SK-N-SH treated with all-trans-retinoic acid at 6 μM for 48 hours (cell line): ENCODE measurements at regions not wholly inside any gene's neighbourhood (a gene's known extent, or its start where the extent isn't known, plus 50 kb on each side); places are given as distances from the start of the nearest gene placed in this dataset.

Experiments used
- ATAC-seq: fragments of 200-7000 bp; cut with Tn5 transposase; 3 replicates; pipeline ENCODE4 v1.9.1; 2020; ENCODE audit warnings: mild to moderate bottlenecking, moderate library complexity
- ARNTL ChIP-seq: fragments of 450-650 bp; formaldehyde crosslinking; IDR thresholded peaks from 2 replicates; pipeline ENCODE4 v1.5.0; 2020; ENCODE audit warnings: low read depth, mild to moderate bottlenecking, moderate library complexity, borderline replicate concordance
- BACH2 ChIP-seq: fragments of 250-450 bp; sonication (Bioruptor Pico); IDR thresholded peaks from 2 replicates; pipeline ENCODE4 v1.9.0; 2021; ENCODE audit warnings: mild to moderate bottlenecking, borderline replicate concordance
- CSDC2 ChIP-seq: fragments of 250-450 bp; sonication (Bioruptor Pico); IDR thresholded peaks from 2 replicates; pipeline ENCODE4 v1.5.0; 2020; ENCODE audit warnings: mild to moderate bottlenecking, moderate library complexity
- GLIS3 ChIP-seq: fragments of 250-450 bp; sonication (Bioruptor Pico); IDR thresholded peaks from 2 replicates; pipeline ENCODE4 v1.5.0; 2020; ENCODE audit warnings: mild to moderate bottlenecking, moderate library complexity
- ISL1 ChIP-seq: fragments of 250-450 bp; sonication (Bioruptor Pico); IDR thresholded peaks from 2 replicates; pipeline ENCODE4 v2.1.2; 2022; ENCODE audit warnings: mild to moderate bottlenecking, moderate library complexity
- OSR1 ChIP-seq: fragments of 250-450 bp; sonication (Bioruptor Pico); IDR thresholded peaks from 2 replicates; pipeline ENCODE4 v1.8.0; 2022; ENCODE audit warnings: moderate library complexity, mild to moderate bottlenecking, inconsistent platforms
- PPARA ChIP-seq: fragments of 250-450 bp; sonication (Bioruptor Pico); IDR thresholded peaks from 2 replicates; pipeline ENCODE4 v1.5.0; 2020; ENCODE audit warnings: mild to moderate bottlenecking, borderline replicate concordance
- SNAI2 ChIP-seq: fragments of 250-450 bp; sonication (Bioruptor Pico); IDR thresholded peaks from 2 replicates; pipeline ENCODE4 v1.5.0; 2020; ENCODE audit warnings: mild to moderate bottlenecking, moderate library complexity
- TCF4 ChIP-seq: fragments of 250-450 bp; sonication (Bioruptor Pico); IDR thresholded peaks from 2 replicates; pipeline ENCODE4 v1.8.0; 2021; ENCODE audit warnings: mild to moderate bottlenecking, moderate library complexity, borderline replicate concordance
- TOX ChIP-seq: fragments of 250-450 bp; sonication (Bioruptor Pico); IDR thresholded peaks from 2 replicates; pipeline ENCODE4 v1.8.0; 2021; ENCODE audit warnings: mild to moderate bottlenecking, moderate library complexity, borderline replicate concordance
- ZC3H10 ChIP-seq: fragments of 250-450 bp; sonication (Bioruptor Pico); IDR thresholded peaks from 2 replicates; pipeline ENCODE4 v1.5.1; 2021; ENCODE audit warnings: mild to moderate bottlenecking, moderate library complexity
- ZFP3 ChIP-seq: fragments of 250-450 bp; sonication (Bioruptor Pico); IDR thresholded peaks from 2 replicates; pipeline ENCODE4 v1.5.0; 2020; ENCODE audit warnings: mild to moderate bottlenecking, moderate library complexity
- ZNF565 ChIP-seq: fragments of 450-650 bp; formaldehyde crosslinking; conservative IDR thresholded peaks from 2 replicates; pipeline ENCODE4 v1.5.0; 2020; ENCODE audit warnings: low read depth, mild to moderate bottlenecking, moderate library complexity
- ZNF70 ChIP-seq: fragments of 450-650 bp; formaldehyde crosslinking; IDR thresholded peaks from 2 replicates; pipeline ENCODE4 v1.5.0; 2020; ENCODE audit warnings: mild to moderate bottlenecking, moderate library complexity
- ZNF8 ChIP-seq: fragments of 450-650 bp; formaldehyde crosslinking; IDR thresholded peaks from 2 replicates; pipeline ENCODE4 v1.5.0; 2020; ENCODE audit warnings: mild to moderate bottlenecking, moderate library complexity
- TF ChIP-seq, protein P1 (sequence below): fragments of 250-450 bp; sonication (Bioruptor Pico); IDR thresholded peaks from 2 replicates; pipeline ENCODE4 v1.5.1; 2020; ENCODE audit warnings: low read depth, mild to moderate bottlenecking, moderate library complexity
- TF ChIP-seq, protein P2 (sequence below): fragments of 250-450 bp; sonication (Bioruptor Pico); IDR thresholded peaks from 2 replicates; pipeline ENCODE4 v1.5.0; 2020; ENCODE audit warnings: mild to moderate bottlenecking, moderate library complexity
- TF ChIP-seq, protein P3 (sequence below): fragments of 250-450 bp; sonication (Bioruptor Pico); IDR thresholded peaks from 2 replicates; pipeline ENCODE4 v1.5.1; 2021; ENCODE audit warnings: mild to moderate bottlenecking, moderate library complexity
- TF ChIP-seq, protein P4 (sequence below): fragments of 250-450 bp; sonication (Bioruptor Pico); IDR thresholded peaks from 2 replicates; pipeline ENCODE4 v1.8.0; 2021; ENCODE audit warnings: low read depth, mild to moderate bottlenecking, moderate library complexity, borderline replicate concordance
- TF ChIP-seq, protein P5 (sequence below): fragments of 250-450 bp; sonication (Bioruptor Pico); IDR thresholded peaks from 2 replicates; pipeline ENCODE4 v1.8.0; 2020; ENCODE audit warnings: mild to moderate bottlenecking, moderate library complexity, borderline replicate concordance

DNA sequence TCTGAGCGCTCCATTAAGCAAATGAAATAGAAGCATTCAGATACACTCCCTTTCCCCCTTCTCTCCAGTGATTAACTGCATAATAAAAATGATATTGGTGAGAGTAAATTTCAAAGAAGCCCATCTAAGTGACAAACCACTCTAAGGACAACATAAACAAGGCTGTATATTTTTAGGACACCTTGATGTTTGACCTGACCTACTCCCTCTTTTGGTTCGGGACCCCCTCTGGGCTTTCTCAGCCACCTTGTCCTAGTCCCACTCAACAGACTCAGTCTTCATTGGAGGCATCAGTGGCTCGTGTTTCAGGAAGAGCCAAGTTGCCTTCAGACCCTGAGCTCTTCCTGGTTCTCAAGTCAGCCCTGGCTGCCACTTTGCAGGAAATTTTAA, 182.3 kb upstream of the NCAM1 start:
- no peak for ATAC-seq
- TF ChIP-seq, protein P1, sequence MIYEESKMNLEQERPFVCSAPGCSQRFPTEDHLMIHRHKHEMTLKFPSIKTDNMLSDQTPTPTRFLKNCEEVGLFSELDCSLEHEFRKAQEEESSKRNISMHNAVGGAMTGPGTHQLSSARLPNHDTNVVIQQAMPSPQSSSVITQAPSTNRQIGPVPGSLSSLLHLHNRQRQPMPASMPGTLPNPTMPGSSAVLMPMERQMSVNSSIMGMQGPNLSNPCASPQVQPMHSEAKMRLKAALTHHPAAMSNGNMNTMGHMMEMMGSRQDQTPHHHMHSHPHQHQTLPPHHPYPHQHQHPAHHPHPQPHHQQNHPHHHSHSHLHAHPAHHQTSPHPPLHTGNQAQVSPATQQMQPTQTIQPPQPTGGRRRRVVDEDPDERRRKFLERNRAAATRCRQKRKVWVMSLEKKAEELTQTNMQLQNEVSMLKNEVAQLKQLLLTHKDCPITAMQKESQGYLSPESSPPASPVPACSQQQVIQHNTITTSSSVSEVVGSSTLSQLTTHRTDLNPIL, result no peak
- TF ChIP-seq, protein P2, sequence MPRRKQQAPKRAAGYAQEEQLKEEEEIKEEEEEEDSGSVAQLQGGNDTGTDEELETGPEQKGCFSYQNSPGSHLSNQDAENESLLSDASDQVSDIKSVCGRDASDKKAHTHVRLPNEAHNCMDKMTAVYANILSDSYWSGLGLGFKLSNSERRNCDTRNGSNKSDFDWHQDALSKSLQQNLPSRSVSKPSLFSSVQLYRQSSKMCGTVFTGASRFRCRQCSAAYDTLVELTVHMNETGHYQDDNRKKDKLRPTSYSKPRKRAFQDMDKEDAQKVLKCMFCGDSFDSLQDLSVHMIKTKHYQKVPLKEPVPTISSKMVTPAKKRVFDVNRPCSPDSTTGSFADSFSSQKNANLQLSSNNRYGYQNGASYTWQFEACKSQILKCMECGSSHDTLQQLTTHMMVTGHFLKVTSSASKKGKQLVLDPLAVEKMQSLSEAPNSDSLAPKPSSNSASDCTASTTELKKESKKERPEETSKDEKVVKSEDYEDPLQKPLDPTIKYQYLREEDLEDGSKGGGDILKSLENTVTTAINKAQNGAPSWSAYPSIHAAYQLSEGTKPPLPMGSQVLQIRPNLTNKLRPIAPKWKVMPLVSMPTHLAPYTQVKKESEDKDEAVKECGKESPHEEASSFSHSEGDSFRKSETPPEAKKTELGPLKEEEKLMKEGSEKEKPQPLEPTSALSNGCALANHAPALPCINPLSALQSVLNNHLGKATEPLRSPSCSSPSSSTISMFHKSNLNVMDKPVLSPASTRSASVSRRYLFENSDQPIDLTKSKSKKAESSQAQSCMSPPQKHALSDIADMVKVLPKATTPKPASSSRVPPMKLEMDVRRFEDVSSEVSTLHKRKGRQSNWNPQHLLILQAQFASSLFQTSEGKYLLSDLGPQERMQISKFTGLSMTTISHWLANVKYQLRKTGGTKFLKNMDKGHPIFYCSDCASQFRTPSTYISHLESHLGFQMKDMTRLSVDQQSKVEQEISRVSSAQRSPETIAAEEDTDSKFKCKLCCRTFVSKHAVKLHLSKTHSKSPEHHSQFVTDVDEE, result no peak
- TF ChIP-seq PPARA (CRISPR knock-in tag), result no peak
- no peak for TF ChIP-seq CSDC2 (CRISPR knock-in tag)
- TF ChIP-seq, protein P3, sequence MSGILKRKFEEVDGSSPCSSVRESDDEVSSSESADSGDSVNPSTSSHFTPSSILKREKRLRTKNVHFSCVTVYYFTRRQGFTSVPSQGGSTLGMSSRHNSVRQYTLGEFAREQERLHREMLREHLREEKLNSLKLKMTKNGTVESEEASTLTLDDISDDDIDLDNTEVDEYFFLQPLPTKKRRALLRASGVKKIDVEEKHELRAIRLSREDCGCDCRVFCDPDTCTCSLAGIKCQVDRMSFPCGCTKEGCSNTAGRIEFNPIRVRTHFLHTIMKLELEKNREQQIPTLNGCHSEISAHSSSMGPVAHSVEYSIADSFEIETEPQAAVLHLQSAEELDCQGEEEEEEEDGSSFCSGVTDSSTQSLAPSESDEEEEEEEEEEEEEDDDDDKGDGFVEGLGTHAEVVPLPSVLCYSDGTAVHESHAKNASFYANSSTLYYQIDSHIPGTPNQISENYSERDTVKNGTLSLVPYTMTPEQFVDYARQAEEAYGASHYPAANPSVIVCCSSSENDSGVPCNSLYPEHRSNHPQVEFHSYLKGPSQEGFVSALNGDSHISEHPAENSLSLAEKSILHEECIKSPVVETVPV, result no peak
- TF ChIP-seq OSR1, result no peak
- TF ChIP-seq, protein P4, sequence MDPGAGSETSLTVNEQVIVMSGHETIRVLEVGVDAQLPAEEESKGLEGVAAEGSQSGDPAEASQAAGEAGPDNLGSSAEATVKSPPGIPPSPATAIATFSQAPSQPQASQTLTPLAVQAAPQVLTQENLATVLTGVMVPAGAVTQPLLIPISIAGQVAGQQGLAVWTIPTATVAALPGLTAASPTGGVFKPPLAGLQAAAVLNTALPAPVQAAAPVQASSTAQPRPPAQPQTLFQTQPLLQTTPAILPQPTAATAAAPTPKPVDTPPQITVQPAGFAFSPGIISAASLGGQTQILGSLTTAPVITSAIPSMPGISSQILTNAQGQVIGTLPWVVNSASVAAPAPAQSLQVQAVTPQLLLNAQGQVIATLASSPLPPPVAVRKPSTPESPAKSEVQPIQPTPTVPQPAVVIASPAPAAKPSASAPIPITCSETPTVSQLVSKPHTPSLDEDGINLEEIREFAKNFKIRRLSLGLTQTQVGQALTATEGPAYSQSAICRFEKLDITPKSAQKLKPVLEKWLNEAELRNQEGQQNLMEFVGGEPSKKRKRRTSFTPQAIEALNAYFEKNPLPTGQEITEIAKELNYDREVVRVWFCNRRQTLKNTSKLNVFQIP (CRISPR knock-in tag), result no peak
- TF ChIP-seq ZNF8, result no peak
- TF ChIP-seq, protein P5, sequence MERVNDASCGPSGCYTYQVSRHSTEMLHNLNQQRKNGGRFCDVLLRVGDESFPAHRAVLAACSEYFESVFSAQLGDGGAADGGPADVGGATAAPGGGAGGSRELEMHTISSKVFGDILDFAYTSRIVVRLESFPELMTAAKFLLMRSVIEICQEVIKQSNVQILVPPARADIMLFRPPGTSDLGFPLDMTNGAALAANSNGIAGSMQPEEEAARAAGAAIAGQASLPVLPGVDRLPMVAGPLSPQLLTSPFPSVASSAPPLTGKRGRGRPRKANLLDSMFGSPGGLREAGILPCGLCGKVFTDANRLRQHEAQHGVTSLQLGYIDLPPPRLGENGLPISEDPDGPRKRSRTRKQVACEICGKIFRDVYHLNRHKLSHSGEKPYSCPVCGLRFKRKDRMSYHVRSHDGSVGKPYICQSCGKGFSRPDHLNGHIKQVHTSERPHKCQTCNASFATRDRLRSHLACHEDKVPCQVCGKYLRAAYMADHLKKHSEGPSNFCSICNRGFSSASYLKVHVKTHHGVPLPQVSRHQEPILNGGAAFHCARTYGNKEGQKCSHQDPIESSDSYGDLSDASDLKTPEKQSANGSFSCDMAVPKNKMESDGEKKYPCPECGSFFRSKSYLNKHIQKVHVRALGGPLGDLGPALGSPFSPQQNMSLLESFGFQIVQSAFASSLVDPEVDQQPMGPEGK, result no peak
- no peak for TF ChIP-seq SNAI2
- TF ChIP-seq ISL1 (CRISPR knock-in tag), result no peak
- no peak for TF ChIP-seq BACH2 (CRISPR knock-in tag)

DNA sequence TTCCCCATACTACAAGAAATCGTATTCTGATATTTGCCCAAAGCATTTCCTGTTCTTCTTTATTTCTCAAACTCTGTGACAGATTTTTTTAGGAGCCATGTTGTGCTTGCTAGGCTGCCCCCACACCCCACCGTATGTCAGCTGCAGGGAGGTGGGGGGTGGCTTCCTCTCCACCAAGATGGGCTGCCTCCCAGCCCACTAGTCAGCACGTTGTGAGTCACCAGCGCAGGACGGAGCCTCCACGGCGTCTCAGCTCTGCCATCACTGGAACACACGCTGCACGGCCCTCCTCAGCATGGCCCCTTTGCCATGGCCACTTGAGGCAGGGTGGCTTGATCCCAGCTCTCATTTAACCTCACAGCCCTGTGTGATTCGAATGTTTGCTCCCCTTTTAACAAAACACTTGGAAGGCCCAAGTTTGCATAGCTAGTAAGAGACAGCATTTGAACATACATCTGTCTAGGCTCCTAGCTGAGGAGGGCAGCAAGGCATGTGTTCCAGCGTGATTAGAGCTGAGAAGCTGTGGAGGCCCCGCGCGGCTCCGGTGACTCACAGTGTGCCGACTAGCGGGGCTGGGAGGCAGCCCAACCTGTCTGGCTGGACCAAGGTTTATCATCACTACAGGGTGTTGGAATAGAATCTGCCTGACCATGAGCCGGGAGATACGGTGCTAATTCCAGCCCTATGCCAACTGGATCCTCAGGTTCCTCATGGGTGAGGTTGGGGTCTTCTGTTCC, 180.7 kb upstream of the NCAM1 start:
- TF ChIP-seq ZFP3 (peak; percentile 54; the same call in 1 of the 2 replicates), ZNF70 (CRISPR knock-in tag) (no peak)
- peak; percentile 70 for ATAC-seq

DNA sequence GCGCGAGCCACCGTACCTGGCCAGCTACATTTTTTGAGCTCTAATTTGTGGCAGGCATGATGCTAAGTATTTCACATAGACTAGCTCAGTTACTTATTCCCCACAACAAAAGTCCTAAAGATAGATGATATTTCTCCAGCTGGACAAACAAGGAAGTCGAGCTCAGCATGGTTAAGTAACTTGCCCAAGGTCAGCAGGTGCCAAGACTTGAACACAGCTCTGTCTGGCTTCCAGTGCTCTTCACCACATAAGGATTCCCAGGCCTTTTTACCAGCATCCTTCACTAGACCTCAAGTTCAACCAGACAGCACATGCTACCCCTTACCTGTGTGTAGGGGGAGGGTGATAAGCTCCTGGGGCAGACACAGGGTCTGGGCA, 177.3 kb upstream of the NCAM1 start:
- TF ChIP-seq TOX (no peak), PPARA (CRISPR knock-in tag) (no peak), BACH2 (CRISPR knock-in tag) (no peak), ARNTL (CRISPR knock-in tag) (no peak), ZNF8 (no peak), ZNF565 (CRISPR knock-in tag) (no peak), ZFP3 (no peak), TCF4 (CRISPR knock-in tag) (no peak), OSR1 (no peak), ISL1 (CRISPR knock-in tag) (no peak), ZC3H10 (CRISPR knock-in tag) (no peak), GLIS3 (CRISPR knock-in tag) (no peak), CSDC2 (CRISPR knock-in tag) (no peak)
- TF ChIP-seq, protein P4 (CRISPR knock-in tag), result no peak
- TF ChIP-seq, protein P1, result no peak
- TF ChIP-seq, all 23 proteins: peak for 0
- no peak for ATAC-seq
